RWPE2 (cell line): ENCODE measurements at regions not wholly inside any gene's neighbourhood (a gene's known extent, or its start where the extent isn't known, plus 50 kb on each side); places are given as distances from the start of the nearest gene placed in this dataset.

Source experiments
- ATAC-seq: fragments of 200-7000 bp; cut with Tn5 transposase; 3 replicates; pipeline ENCODE4 v1.9.1; 2021; ENCODE audit warnings: low read depth
- DNase-seq: peaks from one replicate; pipeline ENCODE4 v3.0.0-alpha.2; 2020; ENCODE audit warnings: low spot score
- H3K27ac ChIP-seq: fragments of 450-650 bp; 2 replicates; pipeline ENCODE4 v1.5.1; 2017; ENCODE audit warnings: mild to moderate bottlenecking; ENCODE audit not compliant: poor library complexity, severe bottlenecking
- H3K27me3 ChIP-seq: fragments of 250-450 bp; sonication (Bioruptor Pico); 2 replicates; pipeline ENCODE4 v1.5.1; 2021; ENCODE audit warnings: mild to moderate bottlenecking, moderate library complexity; ENCODE audit not compliant: insufficient read depth, poor library complexity, severe bottlenecking
- H3K36me3 ChIP-seq: fragments of 250-450 bp; sonication (Bioruptor Pico); 2 replicates; pipeline ENCODE4 v1.5.1; 2020; ENCODE audit warnings: low read depth, mild to moderate bottlenecking, moderate library complexity
- H3K4me1 ChIP-seq: fragments of 250-450 bp; sonication (Bioruptor Pico); 2 replicates; pipeline ENCODE4 v1.5.1; 2021; ENCODE audit warnings: mild to moderate bottlenecking, moderate library complexity; ENCODE audit not compliant: insufficient read depth, poor library complexity, severe bottlenecking
- H3K4me3 ChIP-seq: fragments of 250-450 bp; sonication (Bioruptor Pico); 2 replicates; pipeline ENCODE4 v1.5.1; 2021; ENCODE audit warnings: mild to moderate bottlenecking, moderate library complexity; ENCODE audit not compliant: severe bottlenecking
- H3K9me3 ChIP-seq: fragments of 250-450 bp; sonication (Bioruptor Pico); 2 replicates; pipeline ENCODE4 v1.5.1; 2021; ENCODE audit warnings: mild to moderate bottlenecking, moderate library complexity; ENCODE audit not compliant: severe bottlenecking
- CTCF ChIP-seq: fragments of 450-650 bp; IDR thresholded peaks from one replicate; pipeline ENCODE4 v1.5.1; 2017; ENCODE audit warnings: mild to moderate bottlenecking, moderate library complexity; ENCODE audit not compliant: poor library complexity, severe bottlenecking

DNA sequence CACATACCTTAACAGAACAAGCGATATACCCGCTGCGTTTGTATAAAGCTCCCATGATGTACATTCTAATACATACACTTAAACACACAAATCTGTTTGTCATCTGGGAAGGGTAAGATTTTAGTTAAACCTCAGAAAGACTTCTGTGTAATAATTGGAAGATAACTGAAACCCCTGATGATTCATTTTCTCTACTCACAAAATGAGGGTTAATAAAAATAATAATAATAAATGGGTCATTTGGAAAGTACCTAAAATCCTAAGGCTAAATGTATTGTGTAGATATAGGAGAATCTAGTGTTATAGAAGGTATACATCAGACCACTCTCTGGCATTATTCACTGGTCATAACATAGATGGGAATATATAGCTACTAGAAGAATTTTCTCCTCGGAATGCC, 64.7 kb upstream of the SOX9 start:
- no peaks in the 10 kb centered on the region for H3K9me3 ChIP-seq
- H3K27ac ChIP-seq: no peak overlapping the region
- H3K4me3 ChIP-seq: no peak overlapping the region
- DNase-seq (no peak), ATAC-seq (no peak)
- no peaks in the 10 kb centered on the region for H3K4me1 ChIP-seq
- no peaks in the 10 kb centered on the region for H3K36me3 ChIP-seq
- H3K27me3 ChIP-seq: no peaks in the 10 kb centered on the region
- TF ChIP-seq CTCF: no peak

DNA sequence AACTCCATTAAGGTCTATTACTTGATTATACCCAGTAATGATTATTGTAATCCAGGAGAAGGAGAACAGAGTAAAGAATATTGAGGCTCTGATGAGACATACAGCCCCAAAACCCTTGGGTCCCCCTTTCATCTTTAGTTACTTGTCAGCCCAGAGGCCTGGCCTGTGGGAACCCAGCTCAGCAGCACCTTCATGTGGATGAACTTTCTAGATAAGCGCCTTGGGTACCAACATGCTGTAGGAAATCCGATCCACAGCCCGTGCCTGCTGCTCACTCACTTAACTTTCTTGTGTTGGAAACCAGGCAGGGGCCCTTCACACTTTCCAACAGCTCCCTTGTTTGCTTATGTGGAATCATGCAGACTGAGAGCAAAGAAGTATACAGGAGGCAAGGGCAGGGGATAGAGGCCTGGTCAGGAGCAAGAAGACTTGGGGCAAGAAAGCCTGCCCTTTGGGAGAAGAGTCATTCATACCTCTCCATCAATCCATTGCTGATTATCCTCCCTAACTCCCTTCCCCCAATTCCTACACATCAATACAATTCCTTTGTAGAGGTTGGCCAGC, 64.0 kb upstream of the SOX9 start:
- ATAC-seq: no peak
- Histone ChIP-seq H3K9me3 (no peaks in the 10 kb centered on the region), H3K36me3 (no peaks in the 10 kb centered on the region), H3K4me1 (no peaks in the 10 kb centered on the region), H3K27ac (no peak overlapping the region), H3K4me3 (no peak overlapping the region), H3K27me3 (no peaks in the 10 kb centered on the region)
- no peak for DNase-seq
- no peak for TF ChIP-seq CTCF

DNA sequence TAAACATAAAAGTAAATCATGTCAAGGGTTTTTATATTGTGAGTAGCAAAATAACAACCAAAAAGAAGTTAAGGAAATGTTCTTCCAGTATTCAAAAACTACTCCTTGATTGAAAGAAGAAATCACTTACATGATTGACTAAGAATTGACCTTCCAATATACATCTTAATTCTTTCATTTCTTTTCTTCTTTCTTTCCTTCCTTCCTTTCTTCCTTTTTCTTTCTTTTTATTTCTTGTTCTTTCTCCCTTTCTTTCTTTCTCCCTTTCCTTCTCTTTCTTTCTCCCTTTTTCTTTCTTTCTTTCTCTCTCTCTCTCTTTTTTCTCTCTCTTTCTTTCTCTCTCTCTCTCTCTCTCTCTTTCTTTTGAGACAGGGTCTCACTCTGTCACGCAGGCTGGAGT, 60.7 kb upstream of the SOX9 start:
- no peaks in the 10 kb centered on the region for H3K9me3 ChIP-seq
- H3K4me1 ChIP-seq: no peaks in the 10 kb centered on the region
- H3K27me3 ChIP-seq: no peaks in the 10 kb centered on the region
- ATAC-seq (no peak), DNase-seq (no peak)
- H3K36me3 ChIP-seq: no peaks in the 10 kb centered on the region
- no peak for TF ChIP-seq CTCF
- no peak overlapping the region for H3K4me3 ChIP-seq
- no peak overlapping the region for H3K27ac ChIP-seq

- DNase-seq (no peak), ATAC-seq (no peak)
- TF ChIP-seq CTCF: no peak
- Histone ChIP-seq H3K4me3 (no peak overlapping the region), H3K9me3 (no peaks in the 10 kb centered on the region), H3K4me1 (no peaks in the 10 kb centered on the region), H3K36me3 (no peaks in the 10 kb centered on the region), H3K27me3 (no peaks in the 10 kb centered on the region), H3K27ac (no peak overlapping the region)
Measured at GRCh38 chr17:72063262-72063661, 57.6 kb upstream of the SOX9 start.

GRCh38 chr17:72063756-72064450, 56.9 kb upstream of the SOX9 start:
- Histone ChIP-seq H3K27me3 (no peaks in the 10 kb centered on the region), H3K4me1 (no peaks in the 10 kb centered on the region), H3K27ac (no peak overlapping the region), H3K9me3 (no peaks in the 10 kb centered on the region), H3K4me3 (no peak overlapping the region), H3K36me3 (no peaks in the 10 kb centered on the region)
- DNase-seq (no peak), ATAC-seq (no peak)
- TF ChIP-seq CTCF: no peak
